Erythroblast (primary cell): ENCODE measurements at regions not wholly inside any gene's neighbourhood (a gene's known extent, or its start where the extent isn't known, plus 50 kb on each side); places are given as distances from the start of the nearest gene placed in this dataset.

Source experiments
- GATA1 ChIP-seq: IDR thresholded peaks from 2 replicates; pipeline ENCODE4 v1.6.1; 2011; ENCODE audit warnings: low read depth, mild to moderate bottlenecking, control low read depth, low read length, moderate library complexity
- POLR2A ChIP-seq: IDR thresholded peaks from 2 replicates; pipeline ENCODE4 v1.6.1; 2011; ENCODE audit warnings: mild to moderate bottlenecking, low read length

DNA sequence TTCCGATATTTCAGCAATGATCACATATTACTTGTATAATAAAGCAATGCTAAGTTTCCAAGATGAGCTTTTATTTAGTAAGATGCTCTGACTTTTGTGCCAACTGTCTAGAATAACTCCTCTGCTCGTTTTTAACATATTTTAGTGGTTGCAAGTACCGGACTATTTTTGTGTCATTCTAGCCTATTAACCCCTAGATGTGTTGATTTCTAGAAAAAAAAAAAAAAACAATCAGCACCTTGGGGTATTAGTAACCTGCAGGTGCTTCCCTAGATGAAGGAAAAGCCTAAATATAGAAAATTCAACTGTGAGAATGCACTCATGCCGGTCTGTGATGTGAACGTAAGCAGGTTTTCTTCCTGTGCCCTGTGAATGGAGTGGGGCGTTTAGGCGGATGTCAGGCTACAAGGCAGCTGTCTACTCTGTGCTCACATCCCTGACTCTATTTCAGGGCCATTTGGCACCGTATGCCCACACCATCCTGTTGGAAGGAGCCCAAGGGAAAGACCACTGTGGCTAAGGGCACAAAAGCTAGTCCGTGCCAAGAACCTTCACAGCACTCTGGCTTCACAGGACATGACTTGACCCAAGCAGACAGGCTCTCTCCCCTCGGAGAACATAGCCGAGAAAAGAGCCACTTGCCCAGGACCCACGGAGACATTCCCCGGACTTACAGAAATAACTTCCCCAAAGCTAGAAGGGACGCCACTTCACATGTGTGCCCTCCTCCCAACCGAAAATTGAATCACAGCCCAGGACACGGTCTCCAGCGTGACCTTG, 60.9 kb upstream of the AGAP1 start:
- no peak for TF ChIP-seq POLR2A
- TF ChIP-seq GATA1 = no peak
